ENCODE measurements at regions not wholly inside any gene's neighbourhood (a gene's known extent, or its start where the extent isn't known, plus 50 kb on each side); places are given as distances from the start of the nearest gene placed in this dataset.
"Not testable (repeated sequence)": the region's sequence is repeated elsewhere in the genome, so short reads cannot be mapped to it uniquely, and the experiment has no call there.

- H3F3A ChIP-seq (replicated peaks; ENCODE audit: low read depth) = no peaks in the 10 kb centered on the region
- Mint-ChIP-seq H3K36me3 (ENCODE audit: low read depth) (no peaks in the 10 kb centered on the region), H3K9me3 (no peaks in the 10 kb centered on the region), H3K4me3 (no peak overlapping the region), H3K27me3 (ENCODE audit: insufficient read depth, low read depth, poor library complexity) (no peaks in the 10 kb centered on the region), H3K27ac (peak overlapping the region; percentile 58), H3K4me1 (peaks cover 11% of the 10 kb centered on the region)
- no peaks in the 10 kb centered on the region for H3K4me1 ChIP-seq (ENCODE audit: insufficient read depth)
- no peak overlapping the region for H3K4me3 ChIP-seq
- no peaks in the 10 kb centered on the region for H3K79me2 ChIP-seq (replicated peaks; ENCODE audit: insufficient read depth)
- no peaks in the 10 kb centered on the region for H4K20me1 ChIP-seq (replicated peaks; ENCODE audit: insufficient read depth)
- peak; percentile 51 for DNase-seq (ENCODE audit: low spot score)
- ATAC-seq = no peak
- no peak overlapping the region for H3K4me2 ChIP-seq
- H3K27ac ChIP-seq (ENCODE audit: low read depth) = no peak overlapping the region
- no peaks in the 10 kb centered on the region for H3K36me3 ChIP-seq (ENCODE audit: insufficient read depth)
- peak in 1 of 2 experiments; percentile 56; a peak in 3 of 4 replicates for TF ChIP-seq CTCF (conservative IDR thresholded peaks at IDR 0.05; ENCODE audit: low read depth in 2 of 2)
- no peak for TF ChIP-seq STAT1 (IDR thresholded peaks at IDR 0.05; ENCODE audit: unreplicated experiment)
- TF ChIP-seq EZH2 (IDR thresholded peaks at IDR 0.05; ENCODE audit: low read depth, unreplicated experiment) = no peak
- TF ChIP-seq ETS1 (IDR thresholded peaks at IDR 0.05) = no peak
- no peaks in the 10 kb centered on the region for H3K9me2 ChIP-seq (ENCODE audit: insufficient read depth)
- H3K27me3 ChIP-seq (ENCODE audit: insufficient read depth) = no peaks in the 10 kb centered on the region
- no peak overlapping the region for H2AFZ ChIP-seq
Observed at GRCh38 chr13:62387647-62388046, 972.0 kb upstream of the PCDH20 start.

- not testable (repeated sequence) for H3K4me2 ChIP-seq; H3K4me3 Mint-ChIP-seq; DNase-seq (ENCODE audit: low spot score); H3K27ac Mint-ChIP-seq; H2AFZ ChIP-seq; H3K27ac ChIP-seq (ENCODE audit: low read depth); H3K9me3 Mint-ChIP-seq; H3K9me2 ChIP-seq (ENCODE audit: insufficient read depth); H3K4me1 Mint-ChIP-seq; H3F3A ChIP-seq (replicated peaks; ENCODE audit: low read depth); H4K20me1 ChIP-seq (replicated peaks; ENCODE audit: insufficient read depth); ATAC-seq; H3K4me3 ChIP-seq; H3K36me3 ChIP-seq (ENCODE audit: insufficient read depth); H3K4me1 ChIP-seq (ENCODE audit: insufficient read depth); H3K79me2 ChIP-seq (replicated peaks; ENCODE audit: insufficient read depth); H3K36me3 Mint-ChIP-seq (ENCODE audit: low read depth); H3K27me3 Mint-ChIP-seq (ENCODE audit: insufficient read depth, low read depth, poor library complexity); H3K27me3 ChIP-seq (ENCODE audit: insufficient read depth)
Observed at GRCh38 chr13:62379241-62379640, 963.6 kb upstream of the PCDH20 start.

GRCh38 chr13:62377838-62378237 lies 962.2 kb upstream of the PCDH20 start:
- Histone ChIP-seq H3K27me3 (ENCODE audit: insufficient read depth) (no peaks in the 10 kb centered on the region), H2AFZ (no peak overlapping the region), H3K79me2 (replicated peaks; ENCODE audit: insufficient read depth) (no peaks in the 10 kb centered on the region), H3K9me2 (ENCODE audit: insufficient read depth) (no peaks in the 10 kb centered on the region), H3K4me2 (no peak overlapping the region), H3K4me3 (no peak overlapping the region), H3K36me3 (ENCODE audit: insufficient read depth) (no peaks in the 10 kb centered on the region), H4K20me1 (replicated peaks; ENCODE audit: insufficient read depth) (no peaks in the 10 kb centered on the region), H3K4me1 (ENCODE audit: insufficient read depth) (no peaks in the 10 kb centered on the region), H3K27ac (ENCODE audit: low read depth) (no peak overlapping the region), H3F3A (replicated peaks; ENCODE audit: low read depth) (no peaks in the 10 kb centered on the region)
- ATAC-seq (no peak), DNase-seq (ENCODE audit: low spot score) (no peak)
- Mint-ChIP-seq H3K27me3 (ENCODE audit: insufficient read depth, low read depth, poor library complexity) (peaks cover 2% of the 10 kb centered on the region), H3K36me3 (ENCODE audit: low read depth) (no peaks in the 10 kb centered on the region), H3K27ac (no peak overlapping the region), H3K4me3 (no peak overlapping the region), H3K4me1 (no peaks in the 10 kb centered on the region), H3K9me3 (peaks cover 4% of the 10 kb centered on the region; the same call in 1 of the 3 replicates)
- TF ChIP-seq ZNF462 (CRISPR knock-in tag; IDR thresholded peaks at IDR 0.05) = no peak
- TF ChIP-seq ZNF114 (CRISPR knock-in tag; IDR thresholded peaks at IDR 0.05) = no peak

All from GM23338 (cell line).